GM12878 (cell line): ENCODE measurements at regions not wholly inside any gene's neighbourhood (a gene's known extent, or its start where the extent isn't known, plus 50 kb on each side); places are given as distances from the start of the nearest gene placed in this dataset.

Experiments used
- ATAC-seq: fragments of 200-7000 bp; cut with Tn5 transposase; 3 replicates; pipeline ENCODE4 v1.9.1; 2020; ENCODE audit warnings: mild to moderate bottlenecking, moderate library complexity
- BruUV-seq: library from RNA; stranded (reverse); fragments of 400-500 nt; replicated peaks from 2 replicates; lab custom pipeline; 2021; lab: Mats Ljungman, UMichigan
- CTCF ChIA-PET: fragments of 300-600 bp; sonication (Branson Sonifier 250); formaldehyde crosslinking; extraction: SDS; loops from one replicate; lab custom pipeline; 2021; ENCODE audit warnings: inconsistent platforms; lab: Yijun Ruan, JAX
- POLR2A ChIA-PET: fragments of 350-600 bp; formaldehyde crosslinking; extraction: SDS; loops from one replicate; lab custom pipeline; 2021; ENCODE audit warnings: inconsistent platforms; lab: Charles Lee
- RAD21 ChIA-PET: fragments of 300-600 bp; sonication (Branson Sonifier 250); formaldehyde crosslinking; loops from one replicate; lab custom pipeline; 2023; ENCODE audit warnings: antibody characterized with exemption; ENCODE audit not compliant: unreplicated experiment; lab: Charles Lee
- SMC1A ChIA-PET: fragments of 300-600 bp; sonication (Branson Sonifier 250); formaldehyde crosslinking; loops from one replicate; lab custom pipeline; 2023; ENCODE audit not compliant: unreplicated experiment, uncharacterized antibody; lab: Charles Lee
- DNase-seq: peaks from one replicate; pipeline ENCODE4 v3.0.0-alpha.2; 2011; ENCODE audit warnings: low read depth, low spot score
- FAIRE-seq: peaks from 3 replicates; lab custom pipeline; 2011; peaks lifted over from hg19 to GRCh38; lab: Jason Lieb, UNC
- H2AFZ ChIP-seq: 2 replicates; pipeline ENCODE4 v1.6.0; 2011; ENCODE audit warnings: low read depth, low read length, control low read depth; ENCODE audit not compliant: control insufficient read depth
- H3K27ac ChIP-seq: 2 replicates; pipeline ENCODE4 v1.5.1; 2011; ENCODE audit warnings: control low read depth; ENCODE audit not compliant: control insufficient read depth, insufficient read depth
- H3K27me3 ChIP-seq, 2 experiments: replicated peaks in 1 of 2; 2 replicates each; pipeline versions ENCODE4 v1.6.0 to v1.6.1; 2011; ENCODE audit warnings: low read length in 1 of 2; ENCODE audit not compliant: control insufficient read depth in 2 of 2, insufficient read depth in 2 of 2
- H3K36me3 ChIP-seq, 2 experiments: 2 replicates each; pipeline ENCODE4 v1.5.1; 2011; ENCODE audit warnings: low read length in 1 of 2; ENCODE audit not compliant: control insufficient read depth in 2 of 2, insufficient read depth in 2 of 2
- H3K4me1 ChIP-seq: 2 replicates; pipeline ENCODE4 v1.6.1; 2011; ENCODE audit warnings: mild to moderate bottlenecking, low read length, moderate library complexity, mixed read lengths; ENCODE audit not compliant: control insufficient read depth, insufficient read depth
- H3K4me2 ChIP-seq: 2 replicates; pipeline ENCODE4 v1.6.0; 2011; ENCODE audit warnings: control low read depth; ENCODE audit not compliant: control insufficient read depth, insufficient read depth
- H3K4me3 ChIP-seq: fragments of 200-600 bp; sonication (generic); 2 replicates; pipeline ENCODE4 v1.5.1; 2016
- H3K79me2 ChIP-seq: 2 replicates; pipeline ENCODE4 v1.6.0; 2011; ENCODE audit warnings: low read length; ENCODE audit not compliant: control insufficient read depth, insufficient read depth
- H3K9ac ChIP-seq: 2 replicates; pipeline ENCODE4 v1.8.0; 2011; ENCODE audit warnings: low read length, control low read depth, mixed read lengths; ENCODE audit not compliant: control insufficient read depth, insufficient read depth
- H3K9me3 ChIP-seq: replicated peaks from 3 replicates; pipeline ENCODE4 v1.5.1; 2011; ENCODE audit warnings: mild to moderate bottlenecking, low read length; ENCODE audit not compliant: control insufficient read depth, insufficient read depth
- H4K20me1 ChIP-seq: 2 replicates; pipeline ENCODE4 v1.6.0; 2011; ENCODE audit not compliant: control insufficient read depth, insufficient read depth
- BCL11A ChIP-seq: IDR thresholded peaks from 2 replicates; pipeline ENCODE4 v1.6.1; 2011; ENCODE audit warnings: low read depth, low read length
- BHLHE40 ChIP-seq, 2 experiments: fragments of 450-650 bp in 1 of 2; IDR thresholded peaks; 2 replicates each; pipeline ENCODE4 v1.6.1; 2011 to 2017; ENCODE audit warnings: low read depth in 2 of 2, borderline replicate concordance in 1 of 2, improper control_type of control experiment in 1 of 2, low read length in 1 of 2, mild to moderate bottlenecking in 1 of 2
- CTCF ChIP-seq, 3 experiments: IDR thresholded peaks in 2 of 3; conservative IDR thresholded peaks in 1 of 3; 2 replicates each; pipeline ENCODE4 v1.5.1; 2011; ENCODE audit warnings: low read depth in 3 of 3, low read length in 3 of 3, mild to moderate bottlenecking in 3 of 3, control low read depth in 2 of 3, moderate library complexity in 2 of 3, inconsistent platforms in 1 of 3, mixed read lengths in 1 of 3; ENCODE audit not compliant: control insufficient read depth in 2 of 3, insufficient read depth in 1 of 3; ENCODE audit errors: extremely low read depth in 1 of 3
- IKZF1 ChIP-seq: fragments of 450-650 bp; conservative IDR thresholded peaks from 2 replicates; pipeline ENCODE4 v1.6.1; 2017; ENCODE audit warnings: antibody characterized with exemption, mild to moderate bottlenecking
- MTA2 ChIP-seq: fragments of 450-650 bp; IDR thresholded peaks from 2 replicates; pipeline ENCODE4 v1.6.1; 2016; ENCODE audit warnings: low read depth, mild to moderate bottlenecking, moderate library complexity
- MXI1 ChIP-seq: fragments of 150-350 bp; IDR thresholded peaks from 2 replicates; pipeline ENCODE4 v1.6.1; 2011; ENCODE audit warnings: low read depth, mild to moderate bottlenecking, inconsistent platforms, low read length, improper control_type of control experiment
- NFIC ChIP-seq: IDR thresholded peaks from 2 replicates; pipeline ENCODE4 v1.6.1; 2012; ENCODE audit warnings: low read depth, mild to moderate bottlenecking, inconsistent platforms, low read length, moderate library complexity
- RB1 ChIP-seq: fragments of 450-650 bp; formaldehyde crosslinking; IDR thresholded peaks from 2 replicates; pipeline ENCODE4 v1.6.1; 2017; ENCODE audit warnings: mild to moderate bottlenecking, borderline replicate concordance
- REST ChIP-seq: IDR thresholded peaks from 2 replicates; pipeline ENCODE4 v1.6.1; 2012; ENCODE audit warnings: mild to moderate bottlenecking, low read depth, low read length
- SMAD5 ChIP-seq: IDR thresholded peaks from 2 replicates; pipeline ENCODE4 v1.6.1; 2016; ENCODE audit warnings: antibody characterized with exemption, low read depth
- SREBF2 ChIP-seq: IDR thresholded peaks from 2 replicates; pipeline ENCODE4 v1.6.1; 2012; ENCODE audit warnings: mild to moderate bottlenecking, low read length
- TCF3 ChIP-seq: IDR thresholded peaks from 2 replicates; pipeline ENCODE4 v1.6.1; 2012; ENCODE audit warnings: low read depth, mild to moderate bottlenecking, low read length, borderline replicate concordance; ENCODE audit not compliant: insufficient read depth
- WRNIP1 ChIP-seq: IDR thresholded peaks from 2 replicates; pipeline ENCODE4 v1.6.1; 2011; ENCODE audit warnings: low read depth, low read length, improper control_type of control experiment, borderline replicate concordance
- ZNF24 ChIP-seq: fragments of 450-650 bp; IDR thresholded peaks from 2 replicates; pipeline ENCODE4 v1.6.1; 2017; ENCODE audit warnings: antibody characterized with exemption, mild to moderate bottlenecking
- ZNF687 ChIP-seq: fragments of 450-650 bp; IDR thresholded peaks from 2 replicates; pipeline ENCODE4 v1.6.1; 2017; ENCODE audit warnings: mild to moderate bottlenecking, moderate library complexity
- WGBS: methylation state at CpG from one replicate; pipeline ENCODE4 v1.1.6; 2016; ENCODE audit warnings: low lambda C conversion rate; ENCODE audit not compliant: insufficient replicate concordance, insufficient coverage; ENCODE audit errors: missing lambda C conversion rate; 5-methylcytosine and 5-hydroxymethylcytosine counted together
- in situ Hi-C: fragments of 300-500 bp; cut with MboI; formaldehyde crosslinking; loops from 9 replicates; pipeline ENCODE4 v1.14.3; 2018; ENCODE audit warnings: mixed read lengths
- intact Hi-C: fragments of 100-400 bp; cut with micrococcal nuclease; formaldehyde crosslinking; loops from one replicate; pipeline ENCODE4 v1.14.2; 2022; ENCODE audit not compliant: unreplicated experiment

- ATAC-seq (no peak), FAIRE-seq (no peak), DNase-seq (no peak)
- no peaks in the 10 kb centered on the region for H4K20me1 ChIP-seq
- intact Hi-C loops (no loop called here), in situ Hi-C loops (no loop called here)
- H3K79me2 ChIP-seq: no peaks in the 10 kb centered on the region
- BruUV-seq: no TSS peak
- no peak overlapping the region for H3K4me3 ChIP-seq
- ChIA-PET SMC1A (no interaction called here), POLR2A (no interaction called here), RAD21 (no interaction called here), CTCF (no interaction called here)
- WGBS: 75% methylated on average over 5 of the region's 5 CpGs
- H3K4me1 ChIP-seq: peaks cover 7% of the 10 kb centered on the region; the same call in 1 of the 2 replicates
- no peaks in the 10 kb centered on the region for H3K36me3 ChIP-seq
- H2AFZ ChIP-seq: no peak overlapping the region
- H3K9ac ChIP-seq: no peak overlapping the region
- no peak overlapping the region for H3K4me2 ChIP-seq
- no peaks in the 10 kb centered on the region; the same call in 2 of the 3 replicates for H3K9me3 ChIP-seq
- no peak overlapping the region for H3K27ac ChIP-seq
- no peaks in the 10 kb centered on the region for H3K27me3 ChIP-seq
- TF ChIP-seq RB1 (no peak), MTA2 (no peak), SMAD5 (no peak), CTCF (IDR thresholded peaks at IDR 0.05 in 2 of 3, conservative IDR thresholded peaks at IDR 0.05 in 1 of 3; ENCODE audit: control insufficient read depth in 2 of 3, extremely low read depth in 1 of 3, insufficient read depth in 1 of 3, low read depth in 3 of 3, low read length in 3 of 3) (no peak), IKZF1 (no peak), SREBF2 (no peak), BCL11A (no peak), ZNF687 (no peak), TCF3 (no peak), ZNF24 (no peak), WRNIP1 (no peak), NFIC (no peak), BHLHE40 (IDR thresholded peaks at IDR 0.05; ENCODE audit: borderline replicate concordance in 1 of 2, low read depth in 2 of 2, low read length in 1 of 2) (no peak), MXI1 (no peak), REST (no peak)
These were observed 140.6 kb upstream of the FRY start for GRCh38 chr13:31890946-31891345.
